ENCODE measurements at regions not wholly inside any gene's neighbourhood (a gene's known extent, or its start where the extent isn't known, plus 50 kb on each side); places are given as distances from the start of the nearest gene placed in this dataset.

GRCh38 chr5:179486596-179487051, 63.7 kb upstream of the RUFY1 start:
- TF ChIP-seq CTCF (IDR thresholded peaks at IDR 0.05; ENCODE audit: low read depth, low read length, missing control alignments): no peak
- in situ Hi-C loops (cut with HindIII; ENCODE audit: low sequenced_read_pairs): no loop called here
- DNase-seq (ENCODE audit: low read depth): no peak
- no peak overlapping the region for H3K4me3 ChIP-seq (ENCODE audit: low read depth, low read length)

DNA sequence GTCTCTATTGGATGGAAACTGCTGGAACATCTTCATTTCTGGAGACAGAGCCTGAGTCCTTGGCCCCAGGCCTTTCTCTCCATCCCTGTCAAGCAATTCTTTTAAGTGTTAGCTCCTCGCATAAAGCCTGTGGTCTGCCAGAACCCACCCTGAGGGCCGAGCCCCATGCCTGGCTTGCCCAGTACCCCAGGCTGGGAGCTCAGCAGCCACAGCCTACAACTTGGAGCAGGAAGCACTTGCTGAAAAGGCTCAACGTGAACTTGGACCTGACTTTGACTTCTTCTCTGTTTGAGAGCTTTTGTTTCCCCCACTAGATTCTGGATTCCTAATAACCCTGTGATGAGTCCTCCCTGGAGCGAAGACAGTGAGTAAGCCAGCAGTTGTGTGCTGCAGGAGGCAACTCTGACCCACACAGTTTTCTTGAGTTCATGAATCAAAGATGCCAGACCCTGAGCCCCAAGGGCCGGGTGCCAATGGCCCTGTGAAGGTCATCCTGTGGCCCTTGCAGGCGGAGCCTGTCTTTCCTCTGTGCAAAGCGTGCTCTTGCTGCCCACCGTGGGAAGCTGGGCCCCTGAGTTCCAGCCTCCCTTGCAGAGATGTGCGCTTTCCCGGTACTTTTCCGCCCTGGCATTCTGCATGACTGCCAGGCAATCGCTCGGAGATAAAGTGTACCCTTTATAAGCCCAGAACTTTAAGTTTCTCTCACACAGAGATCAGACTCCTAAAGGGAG, 64.3 kb upstream of the RUFY1 start:
- no peak for DNase-seq (ENCODE audit: low read depth)
- no peak overlapping the region for H3K4me3 ChIP-seq (ENCODE audit: low read depth, low read length)
- in situ Hi-C loops (cut with HindIII; ENCODE audit: low sequenced_read_pairs): no loop called here
- no peak for TF ChIP-seq CTCF (IDR thresholded peaks at IDR 0.05; ENCODE audit: low read depth, low read length, missing control alignments)

GRCh38 chr5:179484761-179485160, 65.6 kb upstream of the RUFY1 start:
- DNase-seq (ENCODE audit: low read depth): no peak
- TF ChIP-seq CTCF (IDR thresholded peaks at IDR 0.05; ENCODE audit: low read depth, low read length, missing control alignments): no peak
- H3K4me3 ChIP-seq (ENCODE audit: low read depth, low read length): no peak overlapping the region
- in situ Hi-C loops (cut with HindIII; ENCODE audit: low sequenced_read_pairs): no loop called here

DNA sequence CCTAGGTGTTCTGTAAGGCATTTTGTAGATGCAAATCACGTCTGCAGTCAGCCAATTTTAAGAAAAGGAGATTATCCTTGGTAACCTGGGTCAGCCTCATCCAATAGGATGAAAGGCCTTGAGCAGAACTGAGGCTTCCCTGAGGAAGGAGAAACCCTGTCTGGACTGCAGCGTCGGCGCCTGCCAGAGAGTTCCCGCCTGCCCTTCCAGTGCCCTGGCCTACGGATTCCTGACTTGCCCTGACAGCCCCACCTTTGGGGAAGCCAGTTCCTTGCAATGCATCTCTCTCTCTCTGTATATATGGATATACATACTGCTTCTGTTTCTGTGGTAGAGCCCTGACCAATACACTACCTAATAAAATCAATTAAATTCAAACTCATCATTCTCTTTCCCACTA, 66.2 kb upstream of the RUFY1 start:
- no peak for TF ChIP-seq CTCF (IDR thresholded peaks at IDR 0.05; ENCODE audit: low read depth, low read length, missing control alignments)
- in situ Hi-C loops (cut with HindIII; ENCODE audit: low sequenced_read_pairs): no loop called here
- no peak for DNase-seq (ENCODE audit: low read depth)
- H3K4me3 ChIP-seq (ENCODE audit: low read depth, low read length): no peak overlapping the region

GRCh38 chr5:179478624-179479023, 71.7 kb upstream of the RUFY1 start:
- no peak for DNase-seq (ENCODE audit: low read depth)
- no peak overlapping the region for H3K4me3 ChIP-seq (ENCODE audit: low read depth, low read length)
- in situ Hi-C loops (cut with HindIII; ENCODE audit: low sequenced_read_pairs): loop anchor here (5.0 kb wide), 1 partner anchor 76 kb away; no protein-coding TSS in a partner anchor
- TF ChIP-seq CTCF (IDR thresholded peaks at IDR 0.05; ENCODE audit: low read depth, low read length, missing control alignments): no peak

DNA sequence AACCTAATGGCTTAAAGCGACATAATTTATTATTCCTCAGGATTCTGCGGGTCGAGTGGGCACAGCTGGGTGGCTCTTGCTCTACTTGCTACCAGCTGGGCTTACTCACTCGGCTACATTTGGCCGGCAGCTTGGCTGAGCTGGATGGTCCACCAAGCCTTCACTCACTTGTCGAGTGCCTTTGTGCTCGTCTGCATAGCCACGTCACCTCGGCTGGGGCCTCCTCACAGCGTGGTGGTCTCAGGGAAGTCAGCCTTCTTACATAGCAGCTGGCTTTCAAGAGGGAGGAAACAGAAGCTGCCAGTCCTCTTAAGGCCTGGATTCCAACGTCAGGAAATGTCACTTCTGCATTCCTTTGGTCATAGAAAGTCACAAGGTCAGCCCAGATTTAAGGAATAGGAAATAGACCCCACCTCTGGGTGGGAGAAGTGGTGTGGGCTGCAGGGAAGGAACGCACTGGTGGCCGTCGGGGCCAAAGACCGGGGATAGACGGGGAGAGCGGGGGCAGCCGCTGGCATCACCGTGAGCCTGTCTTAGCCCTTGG, 75.1 kb upstream of the RUFY1 start:
- no peak overlapping the region for H3K4me3 ChIP-seq (ENCODE audit: low read depth, low read length)
- no peak for TF ChIP-seq CTCF (IDR thresholded peaks at IDR 0.05; ENCODE audit: low read depth, low read length, missing control alignments)
- in situ Hi-C loops (cut with HindIII; ENCODE audit: low sequenced_read_pairs): loop anchor here (5.0 kb wide), 1 partner anchor 73 kb away; no protein-coding TSS in a partner anchor
- no peak for DNase-seq (ENCODE audit: low read depth)

Data from astrocyte of the cerebellum (primary cell).